ENCODE measurements at regions not wholly inside any gene's neighbourhood (a gene's known extent, or its start where the extent isn't known, plus 50 kb on each side); places are given as distances from the start of the nearest gene placed in this dataset.

GRCh38 chr4:124209626-124210025 is 502.9 kb downstream of the ANKRD50 start:
- DNase-seq (no peak), FAIRE-seq (no peak)
- Histone ChIP-seq H3K36me3 (ENCODE audit: control insufficient read depth in 3 of 3, insufficient read depth in 2 of 3, low read depth in 1 of 3, low read length in 3 of 3) (no peaks in the 10 kb centered on the region), H3K9me3 (ENCODE audit: control insufficient read depth in 2 of 2, insufficient read depth in 1 of 2, low read depth in 1 of 2, low read length in 1 of 2) (no peaks in the 10 kb centered on the region), H3K4me3 (ENCODE audit: low read depth in 1 of 3, low read length in 3 of 3) (no peak overlapping the region), H3K27me3 (ENCODE audit: control insufficient read depth in 3 of 3, insufficient read depth in 3 of 3, low read length in 3 of 3) (no peaks in the 10 kb centered on the region), H3K4me1 (ENCODE audit: control insufficient read depth in 3 of 3, insufficient read depth in 2 of 3, low read depth in 1 of 3, low read length in 2 of 3) (no peaks in the 10 kb centered on the region), H3K27ac (ENCODE audit: low read depth in 1 of 3, low read length in 2 of 3) (no peak overlapping the region)
- WGBS, 3 donors, result 47 to 68% (median 50%) methylated on average over 2 of the region's 2 CpGs

- 88 to 96% (median 95%) methylated on average over 2 of the region's 2 CpGs for WGBS, 3 donors
- no peak for DNase-seq
- no peak overlapping the region for H3K27ac ChIP-seq (ENCODE audit: low read depth in 1 of 3, low read length in 2 of 3)
- no peak for FAIRE-seq
- H3K36me3 ChIP-seq (ENCODE audit: control insufficient read depth in 3 of 3, insufficient read depth in 2 of 3, low read depth in 1 of 3, low read length in 3 of 3), result no peaks in the 10 kb centered on the region
- no peaks in the 10 kb centered on the region for H3K4me1 ChIP-seq (ENCODE audit: control insufficient read depth in 3 of 3, insufficient read depth in 2 of 3, low read depth in 1 of 3, low read length in 2 of 3)
- no peaks in the 10 kb centered on the region for H3K27me3 ChIP-seq (ENCODE audit: control insufficient read depth in 3 of 3, insufficient read depth in 3 of 3, low read length in 3 of 3)
- no peaks in the 10 kb centered on the region for H3K9me3 ChIP-seq (ENCODE audit: control insufficient read depth in 2 of 2, insufficient read depth in 1 of 2, low read depth in 1 of 2, low read length in 1 of 2)
- H3K4me3 ChIP-seq (ENCODE audit: low read depth in 1 of 3, low read length in 3 of 3), result no peak overlapping the region
These were observed 501.8 kb downstream of the ANKRD50 start for GRCh38 chr4:124210746-124211145.

GRCh38 chr4:124212815-124213630 is 499.5 kb downstream of the ANKRD50 start:
- no peaks in the 10 kb centered on the region for H3K9me3 ChIP-seq (ENCODE audit: control insufficient read depth in 2 of 2, insufficient read depth in 1 of 2, low read depth in 1 of 2, low read length in 1 of 2)
- H3K4me3 ChIP-seq (ENCODE audit: low read depth in 1 of 3, low read length in 3 of 3), result no peak overlapping the region
- DNase-seq (peak in 1 of 2 donors; percentile 2), FAIRE-seq (no peak)
- H3K27me3 ChIP-seq (ENCODE audit: control insufficient read depth in 3 of 3, insufficient read depth in 3 of 3, low read length in 3 of 3), result no peaks in the 10 kb centered on the region
- 28 to 37% (median 32%) methylated on average over 3 of the region's 3 CpGs for WGBS, 3 donors
- no peaks in the 10 kb centered on the region for H3K36me3 ChIP-seq (ENCODE audit: control insufficient read depth in 3 of 3, insufficient read depth in 2 of 3, low read depth in 1 of 3, low read length in 3 of 3)
- no peak overlapping the region for H3K27ac ChIP-seq (ENCODE audit: low read depth in 1 of 3, low read length in 2 of 3)
- H3K4me1 ChIP-seq (ENCODE audit: control insufficient read depth in 3 of 3, insufficient read depth in 2 of 3, low read depth in 1 of 3, low read length in 2 of 3), result no peaks in the 10 kb centered on the region

- DNase-seq, result no peak
- H3K27ac ChIP-seq (ENCODE audit: low read depth in 1 of 3, low read length in 2 of 3), result no peak overlapping the region
- FAIRE-seq, result no peak
- no peaks in the 10 kb centered on the region for H3K4me1 ChIP-seq (ENCODE audit: control insufficient read depth in 3 of 3, insufficient read depth in 2 of 3, low read depth in 1 of 3, low read length in 2 of 3)
- 47 to 65% (median 56%) methylated on average over 1 of the region's 1 CpG for WGBS, 3 donors
- no peak overlapping the region for H3K4me3 ChIP-seq (ENCODE audit: low read depth in 1 of 3, low read length in 3 of 3)
- no peaks in the 10 kb centered on the region for H3K36me3 ChIP-seq (ENCODE audit: control insufficient read depth in 3 of 3, insufficient read depth in 2 of 3, low read depth in 1 of 3, low read length in 3 of 3)
- no peaks in the 10 kb centered on the region for H3K27me3 ChIP-seq (ENCODE audit: control insufficient read depth in 3 of 3, insufficient read depth in 3 of 3, low read length in 3 of 3)
- no peaks in the 10 kb centered on the region for H3K9me3 ChIP-seq (ENCODE audit: control insufficient read depth in 2 of 2, insufficient read depth in 1 of 2, low read depth in 1 of 2, low read length in 1 of 2)
These were observed 493.1 kb downstream of the ANKRD50 start for GRCh38 chr4:124219389-124219788.

GRCh38 chr4:124224256-124224655 is 488.3 kb downstream of the ANKRD50 start:
- no peak for FAIRE-seq
- no peaks in the 10 kb centered on the region for H3K4me1 ChIP-seq (ENCODE audit: control insufficient read depth in 3 of 3, insufficient read depth in 2 of 3, low read depth in 1 of 3, low read length in 2 of 3)
- no peaks in the 10 kb centered on the region for H3K36me3 ChIP-seq (ENCODE audit: control insufficient read depth in 3 of 3, insufficient read depth in 2 of 3, low read depth in 1 of 3, low read length in 3 of 3)
- H3K4me3 ChIP-seq (ENCODE audit: low read depth in 1 of 3, low read length in 3 of 3), result no peak overlapping the region
- no peak for DNase-seq
- WGBS, 3 donors, result 71 to 85% (median 74%) methylated on average over 1 of the region's 1 CpG
- no peaks in the 10 kb centered on the region for H3K27me3 ChIP-seq (ENCODE audit: control insufficient read depth in 3 of 3, insufficient read depth in 3 of 3, low read length in 3 of 3)
- no peak overlapping the region for H3K27ac ChIP-seq (ENCODE audit: low read depth in 1 of 3, low read length in 2 of 3)
- no peaks in the 10 kb centered on the region for H3K9me3 ChIP-seq (ENCODE audit: control insufficient read depth in 2 of 2, insufficient read depth in 1 of 2, low read depth in 1 of 2, low read length in 1 of 2)

GRCh38 chr4:124227981-124228380 is 484.6 kb downstream of the ANKRD50 start:
- Histone ChIP-seq H3K4me1 (ENCODE audit: control insufficient read depth in 3 of 3, insufficient read depth in 2 of 3, low read depth in 1 of 3, low read length in 2 of 3) (no peaks in the 10 kb centered on the region), H3K27ac (ENCODE audit: low read depth in 1 of 3, low read length in 2 of 3) (no peak overlapping the region), H3K27me3 (ENCODE audit: control insufficient read depth in 3 of 3, insufficient read depth in 3 of 3, low read length in 3 of 3) (no peaks in the 10 kb centered on the region), H3K4me3 (ENCODE audit: low read depth in 1 of 3, low read length in 3 of 3) (no peak overlapping the region), H3K36me3 (ENCODE audit: control insufficient read depth in 3 of 3, insufficient read depth in 2 of 3, low read depth in 1 of 3, low read length in 3 of 3) (no peaks in the 10 kb centered on the region), H3K9me3 (ENCODE audit: control insufficient read depth in 2 of 2, insufficient read depth in 1 of 2, low read depth in 1 of 2, low read length in 1 of 2) (no peaks in the 10 kb centered on the region)
- no peak for DNase-seq
- FAIRE-seq, result no peak

GRCh38 chr4:124230268-124230667 is 482.3 kb downstream of the ANKRD50 start:
- DNase-seq, result no peak
- Histone ChIP-seq H3K9me3 (ENCODE audit: control insufficient read depth in 2 of 2, insufficient read depth in 1 of 2, low read depth in 1 of 2, low read length in 1 of 2) (no peaks in the 10 kb centered on the region), H3K4me3 (ENCODE audit: low read depth in 1 of 3, low read length in 3 of 3) (no peak overlapping the region), H3K27me3 (ENCODE audit: control insufficient read depth in 3 of 3, insufficient read depth in 3 of 3, low read length in 3 of 3) (no peaks in the 10 kb centered on the region), H3K4me1 (ENCODE audit: control insufficient read depth in 3 of 3, insufficient read depth in 2 of 3, low read depth in 1 of 3, low read length in 2 of 3) (no peaks in the 10 kb centered on the region), H3K27ac (ENCODE audit: low read depth in 1 of 3, low read length in 2 of 3) (no peak overlapping the region), H3K36me3 (ENCODE audit: control insufficient read depth in 3 of 3, insufficient read depth in 2 of 3, low read depth in 1 of 3, low read length in 3 of 3) (no peaks in the 10 kb centered on the region)
- WGBS, 3 donors, result 33 to 56% (median 43%) methylated on average over 2 of the region's 2 CpGs
- no peak for FAIRE-seq

GRCh38 chr4:124234771-124235170 is 477.8 kb downstream of the ANKRD50 start:
- H3K27ac ChIP-seq (ENCODE audit: low read depth in 1 of 3, low read length in 2 of 3), result no peak overlapping the region

More at GRCh38 chr4:124234771-124235170, 477.8 kb downstream of the ANKRD50 start:
- WGBS, 3 donors, result 34 to 64% (median 44%) methylated on average over 2 of the region's 2 CpGs
- no peaks in the 10 kb centered on the region for H3K9me3 ChIP-seq (ENCODE audit: control insufficient read depth in 2 of 2, insufficient read depth in 1 of 2, low read depth in 1 of 2, low read length in 1 of 2)
- no peak overlapping the region for H3K4me3 ChIP-seq (ENCODE audit: low read depth in 1 of 3, low read length in 3 of 3)
- FAIRE-seq, result peak; percentile 67
- H3K36me3 ChIP-seq (ENCODE audit: control insufficient read depth in 3 of 3, insufficient read depth in 2 of 3, low read depth in 1 of 3, low read length in 3 of 3), result no peaks in the 10 kb centered on the region
- no peaks in the 10 kb centered on the region for H3K27me3 ChIP-seq (ENCODE audit: control insufficient read depth in 3 of 3, insufficient read depth in 3 of 3, low read length in 3 of 3)
- H3K4me1 ChIP-seq (ENCODE audit: control insufficient read depth in 3 of 3, insufficient read depth in 2 of 3, low read depth in 1 of 3, low read length in 2 of 3), result no peaks in the 10 kb centered on the region
- DNase-seq, result no peak

Measured in small intestine (tissue), 7 donors.